RPMI8226 (cell line): ENCODE measurements at regions not wholly inside any gene's neighbourhood (a gene's known extent, or its start where the extent isn't known, plus 50 kb on each side); places are given as distances from the start of the nearest gene placed in this dataset.
A peak's percentile ranks its signal among the peaks of the same experiment; 100 is the strongest.

Experiments used
- DNase-seq: peaks from one replicate; pipeline ENCODE4 v3.0.0-alpha.2; 2015

- no peak for DNase-seq
These were observed 619.1 kb downstream of the CCDC171 start for GRCh38 chr9:16171911-16172310.

GRCh38 chr9:16172796-16173195 is 620.0 kb downstream of the CCDC171 start:
- DNase-seq = no peak

GRCh38 chr9:16174915-16175314 is 622.1 kb downstream of the CCDC171 start:
- DNase-seq = no peak

- no peak for DNase-seq
These were observed 622.6 kb downstream of the CCDC171 start for GRCh38 chr9:16175461-16175860.

GRCh38 chr9:16178294-16178693 is 625.5 kb downstream of the CCDC171 start:
- DNase-seq = no peak

- DNase-seq = peak; percentile 54
These were observed 626.7 kb downstream of the CCDC171 start for GRCh38 chr9:16179566-16179965.

GRCh38 chr9:16180091-16180490 is 627.2 kb downstream of the CCDC171 start:
- DNase-seq = no peak

GRCh38 chr9:16180546-16180945 is 627.7 kb downstream of the CCDC171 start:
- no peak for DNase-seq

GRCh38 chr9:16181539-16181938 is 628.7 kb downstream of the CCDC171 start:
- no peak for DNase-seq

- no peak for DNase-seq
These were observed 629.9 kb downstream of the CCDC171 start for GRCh38 chr9:16182784-16183183.

GRCh38 chr9:16184964-16185646 is 632.3 kb downstream of the CCDC171 start:
- peak; percentile 8 for DNase-seq

GRCh38 chr9:16191191-16191590 is 638.3 kb downstream of the CCDC171 start:
- DNase-seq = no peak

GRCh38 chr9:16191691-16192402 is 639.0 kb downstream of the CCDC171 start:
- DNase-seq = peak; percentile 77

GRCh38 chr9:16192403-16193017 is 639.7 kb downstream of the CCDC171 start:
- DNase-seq = no peak

- no peak for DNase-seq
These were observed 640.2 kb downstream of the CCDC171 start for GRCh38 chr9:16193066-16193465.

- no peak for DNase-seq
These were observed 643.4 kb downstream of the CCDC171 start for GRCh38 chr9:16196206-16196605.

GRCh38 chr9:16197578-16198370 is 644.9 kb downstream of the CCDC171 start:
- DNase-seq = no peak

GRCh38 chr9:16198996-16199395 is 646.2 kb downstream of the CCDC171 start:
- DNase-seq = no peak

- DNase-seq = no peak
These were observed 649.4 kb downstream of the CCDC171 start for GRCh38 chr9:16202221-16202620.

GRCh38 chr9:16202914-16203728 is 650.3 kb downstream of the CCDC171 start:
- no peak for DNase-seq

- no peak for DNase-seq
These were observed 651.1 kb downstream of the CCDC171 start for GRCh38 chr9:16203729-16204573.
